Breast epithelium (tissue), 3 donors: ENCODE measurements at regions not wholly inside any gene's neighbourhood (a gene's known extent, or its start where the extent isn't known, plus 50 kb on each side); places are given as distances from the start of the nearest gene placed in this dataset.

Experiments
- POLR2A ChIP-seq: fragments of 450-650 bp; IDR thresholded peaks from one replicate; pipeline ENCODE4 v1.6.1; 2016; ENCODE audit warnings: antibody characterized with exemption, mild to moderate bottlenecking, moderate library complexity
- POLR2AphosphoS5 ChIP-seq, 3 donors: sonication (generic); formaldehyde crosslinking; IDR thresholded peaks; one replicate each; pipeline ENCODE4 v1.6.1; 2017; ENCODE audit warnings: antibody characterized with exemption in 3 of 3
- TF ChIP-seq, protein P1 (sequence below), 3 donors: fragments of 450-650 bp; IDR thresholded peaks; one replicate each; pipeline ENCODE4 v1.5.1; 2016 to 2017; ENCODE audit warnings: antibody characterized with exemption in 3 of 3, mild to moderate bottlenecking in 3 of 3, moderate library complexity in 3 of 3

DNA sequence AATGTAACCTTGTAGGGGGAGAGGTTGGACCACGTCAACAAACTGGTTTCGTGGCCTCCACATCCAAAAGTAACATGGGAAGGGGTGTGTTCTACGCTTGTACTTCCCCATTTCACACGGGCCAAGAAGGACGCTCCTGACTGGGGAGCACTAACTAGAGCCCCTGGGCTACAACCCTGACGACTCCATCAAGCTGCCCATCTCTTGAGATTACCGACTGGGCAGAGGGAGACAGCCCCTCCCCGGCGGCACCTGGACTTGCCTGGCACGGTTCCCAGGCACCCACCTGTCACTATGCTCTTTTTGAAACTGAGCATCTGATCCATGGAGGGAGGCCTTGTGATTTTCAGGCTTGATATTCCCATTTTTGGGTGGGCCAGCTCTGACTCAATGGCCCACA lies 68.5 kb downstream of the SHANK2 start:
- TF ChIP-seq, protein P1, sequence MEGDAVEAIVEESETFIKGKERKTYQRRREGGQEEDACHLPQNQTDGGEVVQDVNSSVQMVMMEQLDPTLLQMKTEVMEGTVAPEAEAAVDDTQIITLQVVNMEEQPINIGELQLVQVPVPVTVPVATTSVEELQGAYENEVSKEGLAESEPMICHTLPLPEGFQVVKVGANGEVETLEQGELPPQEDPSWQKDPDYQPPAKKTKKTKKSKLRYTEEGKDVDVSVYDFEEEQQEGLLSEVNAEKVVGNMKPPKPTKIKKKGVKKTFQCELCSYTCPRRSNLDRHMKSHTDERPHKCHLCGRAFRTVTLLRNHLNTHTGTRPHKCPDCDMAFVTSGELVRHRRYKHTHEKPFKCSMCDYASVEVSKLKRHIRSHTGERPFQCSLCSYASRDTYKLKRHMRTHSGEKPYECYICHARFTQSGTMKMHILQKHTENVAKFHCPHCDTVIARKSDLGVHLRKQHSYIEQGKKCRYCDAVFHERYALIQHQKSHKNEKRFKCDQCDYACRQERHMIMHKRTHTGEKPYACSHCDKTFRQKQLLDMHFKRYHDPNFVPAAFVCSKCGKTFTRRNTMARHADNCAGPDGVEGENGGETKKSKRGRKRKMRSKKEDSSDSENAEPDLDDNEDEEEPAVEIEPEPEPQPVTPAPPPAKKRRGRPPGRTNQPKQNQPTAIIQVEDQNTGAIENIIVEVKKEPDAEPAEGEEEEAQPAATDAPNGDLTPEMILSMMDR (IDR thresholded peaks at IDR 0.05): no peak
- TF ChIP-seq POLR2AphosphoS5 (IDR thresholded peaks at IDR 0.05): no peak
- no peak for TF ChIP-seq POLR2A
